ENCODE measurements at regions not wholly inside any gene's neighbourhood (a gene's known extent, or its start where the extent isn't known, plus 50 kb on each side); places are given as distances from the start of the nearest gene placed in this dataset.

- DNase-seq (ENCODE audit: low read depth): no peak
- TF ChIP-seq CTCF (IDR thresholded peaks at IDR 0.05; ENCODE audit: control insufficient read depth, extremely low read depth, insufficient read depth): no peak
- H3K4me3 ChIP-seq (ENCODE audit: low read depth, low read length): no peak overlapping the region
These were observed 163.6 kb upstream of the PRLR start for GRCh38 chr5:35393901-35394300.

- no peak for TF ChIP-seq CTCF (IDR thresholded peaks at IDR 0.05; ENCODE audit: control insufficient read depth, extremely low read depth, insufficient read depth)
- no peak for DNase-seq (ENCODE audit: low read depth)
These were observed 154.4 kb upstream of the PRLR start for GRCh38 chr5:35384658-35385057.

GRCh38 chr5:35383041-35383440, 152.8 kb upstream of the PRLR start:
- no peak overlapping the region for H3K4me3 ChIP-seq (ENCODE audit: low read depth, low read length)
- TF ChIP-seq CTCF (IDR thresholded peaks at IDR 0.05; ENCODE audit: control insufficient read depth, extremely low read depth, insufficient read depth): no peak
- no peak for DNase-seq (ENCODE audit: low read depth)

More at GRCh38 chr5:35384658-35385057, 154.4 kb upstream of the PRLR start:
- H3K4me3 ChIP-seq (ENCODE audit: low read depth, low read length): no peak overlapping the region

GRCh38 chr5:35377653-35378052, 147.4 kb upstream of the PRLR start:
- DNase-seq (ENCODE audit: low read depth): no peak
- TF ChIP-seq CTCF (IDR thresholded peaks at IDR 0.05; ENCODE audit: control insufficient read depth, extremely low read depth, insufficient read depth): no peak
- no peak overlapping the region for H3K4me3 ChIP-seq (ENCODE audit: low read depth, low read length)

- TF ChIP-seq CTCF (IDR thresholded peaks at IDR 0.05; ENCODE audit: control insufficient read depth, extremely low read depth, insufficient read depth): no peak
- H3K4me3 ChIP-seq (ENCODE audit: low read depth, low read length): no peak overlapping the region
- DNase-seq (ENCODE audit: low read depth): no peak
These were observed 144.3 kb upstream of the PRLR start for GRCh38 chr5:35374584-35374983.

GRCh38 chr5:35373249-35373648, 143.0 kb upstream of the PRLR start:
- DNase-seq (ENCODE audit: low read depth): no peak
- no peak for TF ChIP-seq CTCF (IDR thresholded peaks at IDR 0.05; ENCODE audit: control insufficient read depth, extremely low read depth, insufficient read depth)

GRCh38 chr5:35372482-35372881, 142.2 kb upstream of the PRLR start:
- DNase-seq (ENCODE audit: low read depth): no peak
- TF ChIP-seq CTCF (IDR thresholded peaks at IDR 0.05; ENCODE audit: control insufficient read depth, extremely low read depth, insufficient read depth): no peak
- no peak overlapping the region for H3K4me3 ChIP-seq (ENCODE audit: low read depth, low read length)

More at GRCh38 chr5:35373249-35373648, 143.0 kb upstream of the PRLR start:
- no peak overlapping the region for H3K4me3 ChIP-seq (ENCODE audit: low read depth, low read length)
